ENCODE measurements at regions not wholly inside any gene's neighbourhood (a gene's known extent, or its start where the extent isn't known, plus 50 kb on each side); places are given as distances from the start of the nearest gene placed in this dataset.
"Not testable (repeated sequence)": the region's sequence is repeated elsewhere in the genome, so short reads cannot be mapped to it uniquely, and the experiment has no call there.

DNA sequence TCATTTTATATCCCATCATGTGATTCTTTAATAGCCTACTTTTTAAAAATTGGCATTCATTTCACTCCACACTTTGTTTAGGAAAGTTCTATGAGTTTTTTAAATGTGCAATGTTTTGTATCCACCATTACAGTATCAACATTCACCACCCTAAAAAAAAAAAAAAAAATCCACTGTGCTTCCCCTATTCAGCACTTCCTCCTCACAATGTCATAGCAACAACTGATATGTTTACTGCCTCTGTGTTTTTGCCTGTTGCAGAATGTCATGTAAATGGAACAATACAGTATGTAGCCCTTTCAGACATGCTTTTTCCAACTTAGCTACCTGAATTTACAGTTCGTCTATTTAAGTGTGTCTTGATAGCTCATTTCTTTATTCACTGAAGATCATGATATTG is 754.2 kb downstream of the FAM181B start:
- no peak for DNase-seq (ENCODE audit: low read depth)

GRCh38 chr11:81975261-81975900 is 758.3 kb downstream of the FAM181B start:
- no peak for DNase-seq (ENCODE audit: low read depth)

DNA sequence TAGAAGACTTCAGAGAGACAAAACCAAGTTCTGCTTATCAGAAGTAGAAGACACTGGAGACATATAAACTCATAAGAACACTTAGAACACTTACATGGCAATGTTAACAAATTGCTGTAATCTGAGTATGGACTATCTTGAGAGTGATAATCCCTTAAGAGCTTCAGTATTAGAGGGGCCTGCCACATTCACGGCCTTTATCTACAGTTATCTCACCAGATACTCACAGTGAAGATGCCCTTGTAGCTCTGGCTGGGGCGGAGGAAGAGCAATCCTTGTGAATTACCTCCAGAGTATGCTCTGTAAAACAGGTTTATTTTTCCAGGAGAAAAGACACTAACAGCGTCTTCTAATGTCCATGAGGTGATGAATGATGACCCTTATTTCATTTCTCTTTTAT is 762.8 kb downstream of the FAM181B start:
- DNase-seq (ENCODE audit: low read depth): no peak

GRCh38 chr11:81967242-81967641 is 766.4 kb downstream of the FAM181B start:
- no peak for DNase-seq (ENCODE audit: low read depth)

GRCh38 chr11:81966340-81966739 is 767.3 kb downstream of the FAM181B start:
- no peak for DNase-seq (ENCODE audit: low read depth)

DNA sequence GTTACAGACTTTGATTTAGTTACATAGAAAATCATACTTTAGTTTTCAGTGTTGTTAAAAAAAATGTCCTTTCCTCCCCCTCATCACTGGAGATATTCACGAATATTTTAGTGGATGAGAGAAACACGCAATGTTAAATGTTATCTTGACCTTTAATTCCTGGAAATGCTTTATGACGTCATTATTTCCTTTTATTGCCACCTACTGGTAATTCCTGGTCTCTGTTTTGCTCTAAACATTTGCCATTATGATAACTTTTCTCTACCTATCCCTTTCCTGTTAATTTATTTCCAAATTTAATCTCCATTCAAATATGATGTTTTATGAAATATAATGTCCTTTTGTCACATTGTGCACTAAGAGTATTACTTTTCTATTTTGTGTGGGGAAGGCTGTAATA is 770.6 kb downstream of the FAM181B start:
- no peak for DNase-seq (ENCODE audit: low read depth)

DNA sequence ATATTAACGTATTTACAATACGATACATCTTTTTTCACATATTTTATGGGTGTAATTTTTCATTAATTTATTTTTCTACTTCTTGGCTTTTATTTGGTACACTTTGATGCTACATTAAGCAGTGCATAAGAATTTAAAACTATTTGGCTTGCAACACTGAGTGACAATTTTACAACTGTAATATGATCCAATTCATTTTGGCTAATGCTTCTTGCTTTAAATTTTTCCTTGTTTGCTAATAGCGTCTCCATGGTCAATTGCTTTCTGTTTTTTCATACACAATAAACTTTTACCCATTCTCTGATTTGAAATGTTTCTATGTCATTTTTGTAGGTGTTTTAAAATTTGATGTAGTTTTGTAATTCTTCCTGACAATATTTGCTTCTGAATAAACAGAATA is 773.2 kb downstream of the FAM181B start:
- DNase-seq (ENCODE audit: low read depth): no peak

DNA sequence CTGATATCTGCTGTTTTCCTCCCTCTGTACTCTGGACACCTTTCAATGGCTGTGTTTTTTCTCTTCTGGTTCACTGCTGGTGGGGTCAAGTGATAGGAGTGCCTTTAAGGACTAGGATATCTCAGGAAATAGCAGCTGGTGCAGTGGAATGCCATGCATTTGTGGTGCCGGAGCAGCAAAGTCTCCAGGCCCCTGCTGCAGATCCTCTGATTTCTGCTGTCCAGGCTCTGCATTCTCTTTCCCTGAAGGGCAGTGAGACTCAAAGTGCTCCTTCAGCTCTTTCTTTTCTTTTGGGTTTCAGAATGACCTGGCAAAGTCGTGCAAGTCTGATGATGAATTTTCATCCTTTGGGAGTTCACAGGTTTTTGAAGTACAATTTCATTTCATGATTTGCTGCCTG is 774.3 kb downstream of the FAM181B start:
- DNase-seq (ENCODE audit: low read depth): no peak

DNA sequence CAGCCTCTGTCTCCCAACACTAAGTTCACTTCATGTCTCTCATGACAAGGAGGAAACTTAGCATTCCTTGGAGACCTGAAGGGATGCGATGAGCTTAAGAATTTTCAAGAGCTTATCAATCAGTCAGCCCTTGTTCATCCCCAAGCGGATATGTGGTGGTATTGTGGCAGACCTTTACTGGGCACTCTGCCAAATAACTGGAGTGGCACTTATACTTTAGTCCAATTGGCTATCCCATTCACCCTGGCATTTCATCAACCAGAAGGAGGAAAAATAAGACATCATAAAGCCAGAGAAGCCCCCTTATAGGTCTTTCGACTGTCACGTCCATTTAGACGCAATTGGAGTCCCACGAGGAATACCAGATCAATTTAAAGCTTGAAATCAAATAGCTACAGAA is 779.4 kb downstream of the FAM181B start:
- not testable (repeated sequence) for DNase-seq (ENCODE audit: low read depth)

DNA sequence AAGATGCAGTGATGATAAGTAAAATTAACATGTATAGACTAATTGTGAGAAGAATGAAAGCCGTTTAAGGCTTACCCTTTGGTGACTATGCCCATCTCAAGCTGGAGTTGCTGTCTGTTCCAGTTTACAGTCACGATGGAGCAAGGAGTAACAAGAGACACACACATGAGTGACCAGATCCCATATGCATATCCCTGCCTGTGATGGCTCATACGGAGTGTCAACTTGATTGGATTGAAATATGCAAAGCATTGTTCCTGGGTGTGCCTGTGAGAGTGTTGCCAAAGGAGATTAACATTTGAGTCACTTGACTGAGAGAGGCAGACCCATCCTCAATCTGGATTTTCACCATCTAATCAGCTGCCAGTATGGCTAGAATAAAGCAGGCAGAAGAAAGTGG is 786.8 kb downstream of the FAM181B start:
- no peak for DNase-seq (ENCODE audit: low read depth)

GRCh38 chr11:81942646-81943045 is 791.0 kb downstream of the FAM181B start:
- DNase-seq (ENCODE audit: low read depth): no peak

DNA sequence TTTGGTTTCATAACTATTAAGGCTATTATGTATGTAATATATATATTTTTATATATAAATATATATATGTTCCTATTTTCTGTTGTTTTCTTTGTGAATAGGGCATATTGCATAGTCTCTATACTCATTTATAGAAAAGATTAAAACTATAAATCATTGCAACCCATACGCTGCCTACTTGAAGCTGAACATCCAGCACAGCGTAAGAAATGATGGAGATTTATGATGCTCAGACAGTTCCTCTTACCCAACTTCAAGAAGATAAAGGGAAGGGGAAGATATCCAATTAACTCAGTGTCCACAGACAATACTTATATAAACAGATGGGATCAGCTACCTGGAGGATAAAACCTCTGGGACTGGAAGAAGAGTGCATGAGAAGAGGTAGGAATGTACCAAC is 791.7 kb downstream of the FAM181B start:
- DNase-seq (ENCODE audit: low read depth): no peak

DNA sequence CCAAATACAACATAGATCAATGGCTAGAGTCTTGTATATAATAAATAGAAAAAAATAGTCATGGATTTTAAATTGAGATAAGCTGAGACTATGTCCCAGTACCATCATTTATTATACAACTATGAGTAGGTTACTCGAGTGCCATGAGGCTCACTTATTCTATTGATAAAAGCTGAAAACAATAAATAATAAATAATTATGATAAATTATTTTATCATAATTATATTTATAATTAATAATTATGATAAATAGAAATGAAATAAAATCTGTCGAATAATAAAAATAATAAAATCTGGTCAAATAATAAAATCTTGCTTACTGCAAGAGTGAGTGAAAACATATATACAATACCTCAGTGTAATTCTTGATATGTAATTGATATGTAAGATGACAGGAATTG is 801.4 kb downstream of the FAM181B start:
- no peak for DNase-seq (ENCODE audit: low read depth)

GRCh38 chr11:81920205-81920604 is 813.5 kb downstream of the FAM181B start:
- no peak for DNase-seq (ENCODE audit: low read depth)

DNA sequence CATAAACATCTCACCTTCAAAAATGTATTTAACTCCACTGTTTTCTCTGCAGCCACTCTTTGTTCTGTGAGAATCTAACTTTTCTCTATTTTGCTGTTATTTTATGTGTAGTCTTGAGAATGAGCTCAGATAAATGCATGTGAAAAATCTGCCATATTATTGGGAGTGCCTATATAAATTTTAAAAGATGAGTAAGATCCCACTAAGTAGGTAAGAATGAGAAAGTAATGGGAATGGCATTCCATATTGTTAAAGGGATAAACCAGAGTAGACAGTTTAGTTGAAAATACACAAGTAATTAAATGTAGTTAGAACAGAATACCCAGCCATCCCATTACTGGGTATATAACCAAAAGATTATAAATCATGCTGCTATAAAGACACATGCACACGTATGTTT is 817.2 kb downstream of the FAM181B start:
- DNase-seq (ENCODE audit: low read depth): no peak

- no peak for DNase-seq (ENCODE audit: low read depth)
Observed at GRCh38 chr11:81915045-81915444, 818.6 kb downstream of the FAM181B start.

DNA sequence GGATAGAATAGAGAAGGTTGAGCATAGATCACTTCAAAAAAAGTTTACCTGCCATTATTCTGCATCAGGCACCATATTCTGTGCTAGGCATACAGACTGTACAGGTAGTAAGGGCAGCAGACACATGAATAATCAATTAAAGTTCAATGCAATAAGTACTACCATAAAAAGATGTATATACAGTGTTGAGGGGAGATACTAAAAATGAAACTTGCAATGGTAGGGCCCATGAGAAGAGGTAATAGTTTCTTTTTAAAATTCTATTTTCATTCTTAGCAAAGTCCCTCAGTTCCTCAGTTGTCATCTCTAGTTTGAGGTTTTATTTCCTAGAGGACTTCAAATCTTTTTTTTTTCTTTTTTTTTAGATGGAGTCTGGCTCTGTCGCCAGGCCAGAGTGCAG is 819.9 kb downstream of the FAM181B start:
- no peak for DNase-seq (ENCODE audit: low read depth)

GRCh38 chr11:81907996-81908395 is 825.7 kb downstream of the FAM181B start:
- DNase-seq (ENCODE audit: low read depth): no peak

- DNase-seq (ENCODE audit: low read depth): no peak
Observed at GRCh38 chr11:81899156-81899555, 834.5 kb downstream of the FAM181B start.

DNA sequence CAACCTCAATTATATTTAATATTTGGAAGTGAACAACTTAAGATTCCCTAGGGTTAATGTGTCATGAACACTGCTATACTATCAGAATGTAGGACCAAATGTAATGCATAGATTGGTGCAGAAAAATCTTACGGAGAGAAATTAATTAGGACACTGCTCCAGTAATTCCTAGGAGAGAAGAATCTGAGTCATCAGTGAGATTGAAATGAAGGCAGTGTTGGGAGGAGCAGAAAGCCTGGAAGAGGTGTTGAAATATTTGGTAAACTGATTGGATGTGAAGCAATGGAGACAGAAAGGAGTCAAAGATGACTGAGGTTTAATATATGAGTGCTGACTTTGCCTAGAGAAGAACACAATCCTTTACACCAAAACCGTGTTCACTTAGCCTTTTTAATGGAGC is 836.0 kb downstream of the FAM181B start:
- no peak for DNase-seq (ENCODE audit: low read depth)

DNA sequence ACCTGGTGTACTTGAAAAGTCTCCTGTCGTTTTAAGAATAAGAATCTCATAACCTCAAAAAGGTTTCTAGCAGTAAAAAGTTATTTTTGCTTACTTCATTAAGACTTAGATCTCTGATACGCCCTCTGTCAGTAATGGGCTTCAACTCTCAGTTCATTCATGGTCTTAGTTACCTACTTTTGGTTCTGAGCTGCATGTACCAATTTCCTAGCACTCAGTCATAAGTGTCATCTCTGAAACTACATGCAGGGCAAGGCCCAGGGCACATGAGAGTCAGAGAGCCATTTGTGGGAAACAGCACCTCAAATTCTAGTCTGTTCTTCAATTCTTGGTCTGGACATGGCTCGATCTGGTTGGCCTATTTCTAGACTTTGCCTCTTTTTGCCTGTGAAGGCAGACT is 838.4 kb downstream of the FAM181B start:
- DNase-seq (ENCODE audit: low read depth): no peak

GRCh38 chr11:81892770-81893635 is 840.7 kb downstream of the FAM181B start:
- no peak for DNase-seq (ENCODE audit: low read depth)

DNA sequence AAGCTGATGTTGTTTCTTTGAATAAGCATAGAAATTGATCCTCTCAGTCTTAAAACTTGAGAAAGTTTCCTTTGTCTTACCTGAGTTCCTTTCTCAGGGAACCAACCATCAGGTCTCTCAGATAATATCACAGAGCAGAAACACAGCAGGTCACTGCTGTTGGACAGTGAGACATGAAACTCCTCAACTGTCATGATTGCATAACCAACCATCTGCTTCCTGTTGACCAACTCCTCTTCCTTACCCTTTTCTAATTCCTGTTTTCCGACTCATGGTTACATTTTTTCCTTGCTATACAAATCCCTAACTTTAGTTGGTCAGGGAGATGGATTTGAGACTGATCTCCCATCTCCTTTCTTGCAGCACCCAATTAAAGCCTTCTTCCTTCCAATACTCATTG is 845.3 kb downstream of the FAM181B start:
- no peak for DNase-seq (ENCODE audit: low read depth)

GRCh38 chr11:81887671-81888070 is 846.0 kb downstream of the FAM181B start:
- DNase-seq (ENCODE audit: low read depth): no peak

Measured in activated T-cell treated with anti-CD3 and anti-CD28 coated beads for 48 hours (primary cell).